Retinal pigment epithelial cell (primary cell): ENCODE measurements at regions not wholly inside any gene's neighbourhood (a gene's known extent, or its start where the extent isn't known, plus 50 kb on each side); places are given as distances from the start of the nearest gene placed in this dataset.

Experiments
- DNase-seq: peaks from one replicate; pipeline ENCODE4 v3.0.0-alpha.2; 2010; ENCODE audit warnings: low read depth
- H3K4me3 ChIP-seq: 2 replicates; pipeline ENCODE4 v1.5.1; 2011; ENCODE audit warnings: mild to moderate bottlenecking, low read length, control low read depth, moderate library complexity
- CTCF ChIP-seq: conservative IDR thresholded peaks from 2 replicates; pipeline ENCODE4 v1.5.1; 2011; ENCODE audit warnings: low read depth, low read length, control low read depth, inconsistent platforms

- no peak for TF ChIP-seq CTCF
- DNase-seq, result no peak
- H3K4me3 ChIP-seq, result no peak overlapping the region
Observed at GRCh38 chr18:4842287-4842686, 354.8 kb downstream of the AKAIN1 start.

GRCh38 chr18:4839639-4840038 is 357.4 kb downstream of the AKAIN1 start:
- TF ChIP-seq CTCF, result no peak
- no peak overlapping the region for H3K4me3 ChIP-seq
- no peak for DNase-seq

GRCh38 chr18:4836141-4836540 is 360.9 kb downstream of the AKAIN1 start:
- TF ChIP-seq CTCF, result no peak
- no peak overlapping the region for H3K4me3 ChIP-seq
- no peak for DNase-seq

- TF ChIP-seq CTCF, result no peak
Observed at GRCh38 chr18:4831791-4832375, 365.2 kb downstream of the AKAIN1 start.

GRCh38 chr18:4831127-4831526 is 365.9 kb downstream of the AKAIN1 start:
- TF ChIP-seq CTCF, result no peak
- DNase-seq, result no peak
- no peak overlapping the region for H3K4me3 ChIP-seq

More at GRCh38 chr18:4831791-4832375, 365.2 kb downstream of the AKAIN1 start:
- no peak overlapping the region for H3K4me3 ChIP-seq
- no peak for DNase-seq

GRCh38 chr18:4823091-4823490 is 368.0 kb upstream of the DLGAP1 start:
- TF ChIP-seq CTCF, result no peak
- no peak for DNase-seq
- no peak overlapping the region for H3K4me3 ChIP-seq

GRCh38 chr18:4821801-4822200 is 366.7 kb upstream of the DLGAP1 start:
- H3K4me3 ChIP-seq, result no peak overlapping the region
- no peak for TF ChIP-seq CTCF
- DNase-seq, result no peak
